GM19099 (cell line): ENCODE measurements at regions not wholly inside any gene's neighbourhood (a gene's known extent, or its start where the extent isn't known, plus 50 kb on each side); places are given as distances from the start of the nearest gene placed in this dataset.

Experiments used
- POLR2A ChIP-seq: IDR thresholded peaks from 3 replicates; pipeline ENCODE4 v1.6.1; 2011; ENCODE audit warnings: low read depth; ENCODE audit not compliant: insufficient read length; ENCODE audit errors: extremely low read depth

DNA sequence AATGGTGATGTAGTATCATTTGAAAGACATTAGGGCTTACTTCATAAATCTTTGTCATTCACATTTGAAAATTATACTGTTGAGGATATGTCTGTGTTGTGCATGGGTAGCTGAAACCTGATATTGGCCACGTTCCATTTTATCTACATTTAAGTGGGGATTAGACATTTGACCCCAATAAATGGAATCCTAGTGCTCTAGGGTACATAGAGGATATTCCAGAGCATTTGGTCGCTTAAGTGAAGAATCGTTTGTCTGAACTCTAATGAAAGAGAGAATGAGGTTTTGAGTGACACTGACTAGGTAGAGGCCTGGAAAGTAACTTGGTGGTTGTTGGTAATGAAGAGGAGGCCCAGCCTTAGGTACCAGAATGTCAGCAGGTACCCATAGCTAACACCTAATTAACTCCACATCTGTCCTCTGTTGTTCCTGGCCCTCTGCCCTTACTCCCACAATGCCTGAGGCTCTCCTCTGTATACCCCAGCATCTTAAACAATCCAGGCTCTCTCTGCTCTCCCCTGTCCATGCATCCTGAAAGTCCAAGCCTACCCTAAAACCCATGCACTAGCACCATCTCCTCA lies 299.5 kb upstream of the KLF3 start:
- no peak for TF ChIP-seq POLR2A

DNA sequence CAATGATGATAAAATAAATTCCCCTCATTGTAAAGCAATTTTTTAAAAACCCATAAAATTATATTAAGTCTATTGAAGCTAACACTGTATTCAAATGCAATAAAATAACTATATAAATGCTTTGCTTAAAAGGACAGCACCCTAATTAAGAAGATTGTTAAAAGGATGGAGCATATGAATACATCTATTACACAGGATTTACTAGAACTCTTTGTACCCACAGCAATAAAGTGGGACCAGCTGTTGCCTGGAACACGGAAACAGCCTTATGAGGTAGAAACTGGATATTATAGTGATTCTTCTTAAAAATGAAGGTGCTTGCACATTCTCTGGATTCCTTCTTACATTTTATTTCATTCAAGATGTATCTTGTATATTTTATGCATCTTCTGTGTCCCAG lies 298.7 kb upstream of the KLF3 start:
- no peak for TF ChIP-seq POLR2A

DNA sequence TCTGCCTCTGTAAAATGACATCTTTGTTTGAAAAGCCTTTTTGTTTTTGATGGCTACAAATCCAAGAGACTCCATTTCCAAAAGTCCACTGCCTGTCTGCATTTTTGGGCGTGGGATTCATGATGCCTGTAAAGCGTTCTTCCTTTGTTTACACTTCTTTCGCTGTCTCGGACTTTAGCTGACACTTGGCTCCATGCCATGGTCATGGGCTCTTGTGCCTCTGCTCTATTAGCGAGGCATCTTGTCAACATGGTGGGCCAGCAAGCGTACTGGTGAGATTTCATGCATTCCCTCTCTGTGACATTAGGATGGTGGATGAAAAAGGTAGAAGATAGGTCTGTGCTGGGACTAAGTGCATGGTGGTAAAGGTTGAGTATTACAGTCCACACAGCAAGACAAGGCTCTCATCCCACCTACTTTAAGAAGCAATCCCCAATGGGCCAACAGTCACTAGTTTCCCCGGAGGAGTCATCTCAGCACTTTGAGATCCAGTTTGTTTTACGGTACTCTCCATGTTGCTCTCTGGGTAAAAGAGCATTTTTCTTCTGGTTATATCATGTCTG lies 298.2 kb upstream of the KLF3 start:
- TF ChIP-seq POLR2A, result no peak

DNA sequence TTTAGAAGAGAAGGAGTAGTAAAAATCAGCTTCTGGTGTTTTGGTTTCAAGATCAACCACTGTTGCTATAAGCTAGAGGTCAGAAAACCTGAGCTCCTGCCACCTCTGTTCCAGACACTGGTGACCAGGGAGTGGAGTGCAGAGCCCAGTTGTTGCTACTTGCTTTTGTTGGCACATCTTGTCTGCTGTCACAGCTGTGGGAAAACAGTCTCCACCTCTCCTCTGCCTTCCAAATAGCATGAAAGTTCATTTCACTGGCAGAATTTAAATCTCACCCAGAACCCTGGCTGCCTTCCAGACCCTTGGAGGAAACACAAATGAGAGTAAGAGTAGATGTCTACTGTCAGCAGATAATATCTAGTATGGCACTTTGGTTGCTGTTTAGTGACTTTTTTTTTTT lies 297.5 kb upstream of the KLF3 start:
- TF ChIP-seq POLR2A, result no peak

DNA sequence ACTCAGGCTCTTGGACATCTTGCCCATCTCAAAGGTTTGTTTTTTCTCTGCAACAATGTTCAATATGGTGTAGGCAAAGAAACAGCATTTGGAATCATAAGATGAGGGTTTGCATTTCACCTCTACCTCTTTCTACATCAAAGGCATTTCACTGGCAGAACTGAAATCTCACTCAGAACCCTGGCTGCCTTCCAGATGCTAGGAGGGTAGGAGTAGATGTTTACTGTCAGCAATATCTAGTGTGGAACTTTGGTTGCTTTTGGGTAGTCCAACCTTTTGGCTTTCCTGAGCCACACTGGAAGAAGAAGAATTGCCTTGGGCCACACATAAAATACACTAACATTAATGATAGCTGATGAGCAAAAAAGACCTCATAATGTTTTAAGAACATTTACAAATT lies 297.0 kb upstream of the KLF3 start:
- TF ChIP-seq POLR2A, result no peak

DNA sequence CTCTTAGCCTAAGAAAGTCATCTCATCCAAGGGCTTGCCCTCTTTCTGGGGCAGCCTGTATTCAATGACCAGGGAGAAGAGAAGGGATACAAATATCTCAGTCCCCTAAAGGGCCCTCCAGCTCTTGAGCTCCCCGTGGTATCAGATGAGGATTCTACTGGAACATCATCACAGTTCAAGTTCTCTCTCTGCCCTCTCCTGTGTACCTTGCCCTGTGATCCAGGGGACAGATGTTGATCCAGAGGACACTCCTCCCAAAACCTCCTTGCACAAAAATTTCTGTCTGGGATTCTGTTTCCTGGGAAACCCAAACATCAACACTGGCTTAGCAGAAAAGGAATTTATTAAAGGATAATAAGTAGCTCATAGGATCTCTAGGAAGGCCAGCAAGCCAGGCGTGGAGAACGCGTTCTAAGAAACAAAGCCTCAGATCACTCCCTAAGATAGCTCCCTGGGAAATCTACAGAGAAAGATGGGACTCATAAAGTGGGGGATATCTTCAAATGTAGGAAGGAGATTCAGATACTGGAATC lies 296.3 kb upstream of the KLF3 start:
- TF ChIP-seq POLR2A, result no peak

DNA sequence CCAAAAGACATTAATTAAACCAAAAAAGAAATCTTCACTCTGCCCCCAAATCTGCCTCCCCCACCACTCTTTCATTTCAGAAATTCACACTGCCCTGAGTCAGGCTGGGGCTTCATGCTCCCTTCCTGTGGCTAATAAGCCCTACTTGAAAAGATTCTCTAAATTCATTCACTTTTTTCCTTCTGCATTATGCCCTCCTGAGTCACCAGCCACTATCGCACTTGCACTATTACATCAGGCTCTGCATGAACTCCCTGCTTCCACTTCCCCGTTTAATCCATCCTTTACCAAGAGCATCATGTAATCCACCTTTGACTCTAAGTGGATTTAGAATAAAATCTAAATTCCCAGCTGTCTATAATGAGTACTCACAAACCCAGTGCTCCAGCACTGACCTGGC lies 295.4 kb upstream of the KLF3 start:
- no peak for TF ChIP-seq POLR2A

DNA sequence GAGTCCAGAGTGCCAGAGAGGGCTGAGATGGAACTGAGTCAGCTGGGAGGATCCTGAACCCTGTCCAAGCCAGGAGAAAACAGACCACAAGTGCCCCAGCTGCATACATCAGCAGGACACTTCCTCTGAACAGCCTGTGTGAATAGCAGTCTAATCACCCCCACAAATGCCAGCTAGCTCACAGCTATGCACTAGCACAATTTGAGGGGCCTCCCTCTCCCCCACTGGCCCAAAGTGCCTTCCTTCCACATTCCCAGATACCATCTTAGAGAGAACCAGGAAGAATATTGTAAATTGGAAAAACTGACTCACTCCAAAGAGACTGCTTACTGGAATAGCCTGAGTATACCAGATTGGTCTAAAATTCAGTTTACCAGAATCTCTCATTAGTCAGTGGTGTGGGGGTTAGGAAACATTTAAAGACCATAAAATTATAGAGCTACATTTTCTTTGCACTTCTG lies 292.6 kb upstream of the KLF3 start:
- no peak for TF ChIP-seq POLR2A

DNA sequence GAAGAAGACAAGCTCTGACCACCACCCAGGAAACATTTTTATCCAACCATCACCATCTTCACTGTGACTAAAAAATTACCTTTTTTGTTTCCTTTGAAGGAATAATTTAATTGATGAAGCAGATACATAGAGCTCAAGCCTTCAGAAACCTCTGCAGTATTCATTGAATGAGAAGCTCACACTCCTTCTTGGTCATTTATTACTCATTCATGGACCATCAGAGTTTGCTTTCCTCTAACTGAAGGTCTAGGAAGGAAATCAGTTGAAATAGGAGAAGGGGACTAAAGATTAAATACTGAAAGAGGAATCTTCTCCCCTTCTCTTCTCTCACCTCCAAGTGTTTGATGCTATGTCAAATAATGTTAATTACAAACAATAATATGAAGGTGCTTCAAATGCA lies 290.6 kb upstream of the KLF3 start:
- no peak for TF ChIP-seq POLR2A

DNA sequence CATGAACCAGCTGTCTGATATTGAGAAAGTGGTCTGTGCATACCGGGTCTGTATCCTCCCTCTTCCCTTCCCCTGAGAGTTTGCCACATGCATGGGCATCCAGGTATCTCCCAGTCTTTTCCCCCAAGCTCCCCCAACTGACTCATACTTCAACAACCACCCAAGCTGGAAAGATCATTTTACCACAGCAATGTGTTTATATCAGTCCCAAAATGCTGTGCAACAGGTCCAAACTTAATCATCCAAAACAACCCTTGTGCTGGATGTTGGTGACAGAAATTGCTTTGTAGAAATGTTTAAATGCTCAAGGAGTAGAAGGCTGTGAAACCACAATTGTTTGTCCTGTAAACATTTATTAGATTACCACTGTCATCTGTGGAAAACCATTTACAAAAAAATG lies 286.8 kb upstream of the KLF3 start:
- no peak for TF ChIP-seq POLR2A

DNA sequence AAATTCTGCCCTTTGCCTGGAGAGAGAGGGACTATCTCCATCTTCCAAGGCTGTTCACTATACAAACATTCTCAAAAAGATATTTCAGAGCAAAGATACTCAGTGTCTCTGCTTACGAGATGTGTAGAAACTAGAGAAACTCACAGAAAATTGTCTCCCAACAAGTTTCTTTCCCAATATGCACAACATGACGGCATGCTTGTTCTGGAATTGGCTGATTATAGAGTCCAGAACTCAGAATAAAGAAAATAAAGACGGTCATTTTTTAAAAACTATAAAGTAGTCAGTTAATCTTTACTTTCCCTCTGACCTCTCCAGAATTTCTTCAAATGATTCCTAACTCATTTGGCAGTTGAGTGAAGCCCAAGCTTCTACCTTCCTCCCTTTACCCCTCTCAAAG lies 285.5 kb upstream of the KLF3 start:
- TF ChIP-seq POLR2A, result no peak

DNA sequence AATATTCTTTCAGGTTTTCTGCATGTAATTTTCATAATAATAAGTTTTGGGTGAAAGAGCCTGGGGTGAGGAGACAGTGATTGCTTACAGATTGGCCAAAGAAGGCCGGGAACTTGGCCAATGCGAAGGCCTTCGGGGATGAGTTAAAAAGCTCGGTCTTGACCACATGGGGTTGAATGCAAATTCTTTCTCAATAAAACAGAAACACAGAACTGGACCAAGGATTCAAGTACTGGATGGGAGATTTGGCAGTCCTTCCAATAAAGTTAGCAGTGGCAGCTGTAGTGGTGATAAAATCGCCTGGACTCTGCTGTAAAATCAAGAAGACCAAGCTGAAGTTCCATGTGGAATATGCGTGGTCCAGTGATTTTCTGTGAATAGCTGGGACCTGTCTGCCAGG lies 282.2 kb upstream of the KLF3 start:
- TF ChIP-seq POLR2A, result no peak

DNA sequence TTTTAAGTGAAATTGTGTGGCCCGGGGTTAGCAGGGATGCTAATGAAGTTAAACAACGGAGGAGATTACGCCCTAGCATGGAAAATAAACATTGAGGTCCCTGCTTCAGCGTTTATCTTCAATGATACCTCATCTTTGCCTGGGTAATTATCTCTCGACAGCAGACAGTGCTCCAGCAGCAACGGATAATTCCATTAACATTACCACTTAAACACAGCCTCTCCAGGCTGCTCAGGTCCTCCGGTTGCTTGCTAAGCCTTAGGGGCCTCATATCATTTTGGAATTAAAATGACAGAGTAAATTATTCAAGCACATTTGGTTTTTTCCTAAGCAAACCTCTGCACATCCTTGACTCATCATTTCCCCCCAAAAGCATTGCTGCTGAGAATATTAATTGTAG lies 281.5 kb upstream of the KLF3 start:
- TF ChIP-seq POLR2A, result no peak

DNA sequence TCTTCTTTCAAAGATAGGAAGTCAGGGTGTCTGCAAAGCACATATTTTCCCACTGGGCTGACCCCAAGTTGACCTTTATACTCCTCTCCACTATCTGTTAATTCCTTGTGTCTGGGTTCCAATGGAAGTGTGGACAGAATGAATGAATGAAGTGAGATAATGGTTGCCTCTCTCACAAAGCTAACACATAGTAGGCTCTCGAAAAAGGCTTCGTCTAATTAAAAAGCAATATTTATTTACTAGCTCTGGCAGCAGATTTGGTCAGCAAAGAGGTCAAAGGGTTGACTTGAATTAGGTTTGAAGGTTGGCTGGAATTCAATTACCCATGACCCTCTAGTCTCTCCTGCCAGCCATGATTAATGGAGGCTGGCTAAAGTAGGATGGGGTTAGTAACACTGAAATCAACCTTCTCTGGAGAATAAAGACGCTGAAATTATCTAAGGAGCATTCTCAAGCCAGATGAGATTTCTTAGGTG lies 280.3 kb upstream of the KLF3 start:
- no peak for TF ChIP-seq POLR2A

DNA sequence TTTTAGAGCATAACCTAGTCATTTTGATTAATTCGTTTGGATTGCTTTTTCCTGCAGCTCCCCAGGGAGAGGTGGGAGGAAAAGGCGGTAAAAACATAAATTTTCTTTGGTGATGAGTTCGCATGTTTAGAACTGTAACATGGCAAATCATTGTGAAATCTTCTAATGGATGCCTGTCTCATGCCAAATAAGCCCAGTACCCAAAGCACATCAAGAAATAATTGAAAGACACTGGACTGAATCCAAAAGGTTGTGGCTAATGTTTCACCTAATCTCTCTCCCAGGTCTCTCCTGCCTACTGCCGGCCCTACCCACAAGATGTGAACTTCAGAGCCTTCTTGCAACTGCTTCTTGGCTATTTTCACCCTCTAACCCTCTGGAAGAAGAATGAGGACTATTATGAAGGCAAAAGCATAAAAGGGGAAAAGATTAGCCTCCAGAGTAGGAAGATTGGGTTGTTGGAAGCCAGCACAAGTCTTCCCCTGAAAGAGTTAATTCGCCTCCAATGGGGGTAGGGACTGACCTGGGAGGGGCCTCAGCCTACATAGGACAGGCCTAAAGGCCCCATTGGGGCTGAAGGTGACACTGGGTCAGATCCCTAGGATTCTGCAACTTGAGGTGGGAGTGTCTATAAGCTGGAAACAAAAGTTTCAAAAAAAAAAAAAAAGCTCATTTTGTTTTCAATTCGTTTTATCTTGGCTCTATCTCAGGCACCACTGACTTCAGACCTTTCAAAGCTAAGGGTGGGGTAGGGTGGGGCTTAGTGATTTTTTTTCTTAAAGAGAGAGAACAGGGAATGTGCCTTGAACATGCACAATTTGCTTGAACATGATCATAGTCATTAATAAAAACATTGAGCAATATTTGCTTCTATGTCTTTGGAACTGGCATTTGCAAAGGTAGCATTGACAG lies 278.6 kb upstream of the KLF3 start:
- no peak for TF ChIP-seq POLR2A
